GM23338 (cell line): ENCODE measurements at regions not wholly inside any gene's neighbourhood (a gene's known extent, or its start where the extent isn't known, plus 50 kb on each side); places are given as distances from the start of the nearest gene placed in this dataset.

Source experiments
- ATAC-seq: fragments of 200-7000 bp; cut with Tn5 transposase; 3 replicates; pipeline ENCODE4 v1.9.1; 2020
- DNase-seq: peaks from one replicate; pipeline ENCODE4 v3.0.0-alpha.2; 2015; ENCODE audit warnings: low spot score
- H2AFZ ChIP-seq: fragments of 200-600 bp; sonication (generic); 2 replicates; pipeline ENCODE4 v1.8.0; 2016; ENCODE audit warnings: antibody characterized with exemption, mild to moderate bottlenecking, moderate library complexity
- H3F3A ChIP-seq: fragments of 200-600 bp; sonication (generic); replicated peaks from 2 replicates; pipeline ENCODE4 v1.8.0; 2017; ENCODE audit warnings: antibody characterized with exemption, mixed run types, low read depth
- H3K27ac ChIP-seq: fragments of 200-600 bp; sonication (generic); 2 replicates; pipeline ENCODE4 v1.6.1; 2016; ENCODE audit warnings: low read depth
- H3K27me3 ChIP-seq: fragments of 200-600 bp; sonication (generic); 2 replicates; pipeline ENCODE4 v1.8.0; 2016; ENCODE audit warnings: mild to moderate bottlenecking, mixed run types, moderate library complexity; ENCODE audit not compliant: insufficient read depth
- H3K36me3 ChIP-seq: fragments of 200-600 bp; sonication (generic); 2 replicates; pipeline ENCODE4 v1.8.0; 2016; ENCODE audit warnings: mild to moderate bottlenecking; ENCODE audit not compliant: insufficient read depth
- H3K4me1 ChIP-seq: fragments of 200-600 bp; sonication (generic); 2 replicates; pipeline ENCODE4 v1.8.0; 2016; ENCODE audit warnings: mild to moderate bottlenecking, moderate library complexity; ENCODE audit not compliant: insufficient read depth
- H3K4me2 ChIP-seq: fragments of 200-600 bp; sonication (generic); 2 replicates; pipeline ENCODE4 v1.7.1; 2017; ENCODE audit warnings: mixed run types
- H3K4me3 ChIP-seq: fragments of 200-600 bp; sonication (generic); 2 replicates; pipeline ENCODE4 v1.6.1; 2016; ENCODE audit warnings: mixed run types
- H3K79me2 ChIP-seq: fragments of 200-600 bp; sonication (generic); replicated peaks from 2 replicates; pipeline ENCODE4 v1.8.0; 2017; ENCODE audit warnings: mild to moderate bottlenecking; ENCODE audit not compliant: insufficient read depth
- H3K9me2 ChIP-seq: fragments of 200-600 bp; sonication (generic); 2 replicates; pipeline ENCODE4 v1.8.0; 2017; ENCODE audit not compliant: insufficient read depth
- H4K20me1 ChIP-seq: fragments of 200-600 bp; sonication (generic); replicated peaks from 2 replicates; pipeline ENCODE4 v1.8.0; 2017; ENCODE audit warnings: mild to moderate bottlenecking; ENCODE audit not compliant: insufficient read depth
- H3K27ac Mint-ChIP-seq: 2 replicates; pipeline ENCODE4 v1.8.0; 2020; ENCODE audit warnings: inconsistent platforms, mild to moderate bottlenecking, moderate library complexity, mixed read lengths
- H3K27me3 Mint-ChIP-seq: 3 replicates; pipeline ENCODE4 v1.8.0; 2022; ENCODE audit warnings: low read depth, mild to moderate bottlenecking, moderate library complexity, mixed read lengths, inconsistent platforms; ENCODE audit not compliant: insufficient read depth, poor library complexity
- H3K36me3 Mint-ChIP-seq: 3 replicates; pipeline ENCODE4 v1.8.0; 2021; ENCODE audit warnings: low read depth, mild to moderate bottlenecking, inconsistent platforms, moderate library complexity, mixed read lengths
- H3K4me1 Mint-ChIP-seq: 3 replicates; pipeline ENCODE4 v1.8.0; 2020; ENCODE audit warnings: mild to moderate bottlenecking, inconsistent platforms, mixed read lengths
- H3K4me3 Mint-ChIP-seq: 3 replicates; pipeline ENCODE4 v1.8.0; 2021; ENCODE audit warnings: moderate library complexity, mild to moderate bottlenecking, inconsistent platforms, mixed read lengths
- H3K9me3 Mint-ChIP-seq: 3 replicates; pipeline ENCODE4 v1.8.0; 2020; ENCODE audit warnings: moderate library complexity, mild to moderate bottlenecking, inconsistent platforms, mixed read lengths
- CREB1 ChIP-seq: fragments of 250-450 bp; sonication (Bioruptor Pico); IDR thresholded peaks from 2 replicates; pipeline ENCODE4 v1.5.0; 2020; ENCODE audit warnings: low read depth, mild to moderate bottlenecking, moderate library complexity
- CTCF ChIP-seq, 2 experiments: fragments of 200-600 bp in 1 of 2; sonication (generic) in 1 of 2; conservative IDR thresholded peaks; 2 replicates each; pipeline versions ENCODE4 v1.5.1 to v1.6.1; 2016 to 2017; ENCODE audit warnings: antibody characterized with exemption in 2 of 2, low read depth in 2 of 2, mild to moderate bottlenecking in 2 of 2, moderate library complexity in 1 of 2
- ETS1 ChIP-seq: IDR thresholded peaks from 2 replicates; pipeline ENCODE4 v1.6.1; 2016; ENCODE audit warnings: antibody characterized with exemption
- EZH2 ChIP-seq: fragments of 200-600 bp; sonication (generic); IDR thresholded peaks from one replicate; pipeline ENCODE4 v1.8.0; 2017; ENCODE audit warnings: antibody characterized with exemption, mild to moderate bottlenecking, low read depth; ENCODE audit not compliant: unreplicated experiment
- EZH2phosphoT487 ChIP-seq: fragments of 200-600 bp; sonication (generic); IDR thresholded peaks from one replicate; pipeline ENCODE4 v1.8.1; 2018; ENCODE audit warnings: antibody characterized with exemption; ENCODE audit not compliant: unreplicated experiment
- JUNB ChIP-seq: IDR thresholded peaks from one replicate; pipeline ENCODE4 v1.6.1; 2016; ENCODE audit warnings: antibody characterized with exemption; ENCODE audit not compliant: unreplicated experiment
- NANOG ChIP-seq: IDR thresholded peaks from 2 replicates; pipeline ENCODE4 v1.6.1; 2016; ENCODE audit warnings: antibody characterized with exemption, borderline replicate concordance
- POLR2AphosphoS5 ChIP-seq: IDR thresholded peaks from 2 replicates; pipeline ENCODE4 v1.6.1; 2016; ENCODE audit warnings: antibody characterized with exemption, low read depth
- REST ChIP-seq: IDR thresholded peaks from one replicate; pipeline ENCODE4 v1.6.1; 2018; ENCODE audit warnings: antibody characterized with exemption; ENCODE audit not compliant: unreplicated experiment
- STAT1 ChIP-seq: IDR thresholded peaks from one replicate; pipeline ENCODE4 v1.6.1; 2016; ENCODE audit warnings: antibody characterized with exemption; ENCODE audit not compliant: unreplicated experiment
- ZNF114 ChIP-seq: fragments of 250-450 bp; sonication (Bioruptor Pico); IDR thresholded peaks from 2 replicates; pipeline ENCODE4 v1.5.0; 2020; ENCODE audit warnings: mild to moderate bottlenecking, moderate library complexity
- ZNF331 ChIP-seq: fragments of 250-450 bp; sonication (Bioruptor Pico); IDR thresholded peaks from 2 replicates; pipeline ENCODE4 v1.5.0; 2020; ENCODE audit warnings: low read depth, mild to moderate bottlenecking, moderate library complexity
- ZNF462 ChIP-seq: fragments of 250-450 bp; sonication (Bioruptor Pico); IDR thresholded peaks from 2 replicates; pipeline ENCODE4 v1.5.0; 2020; ENCODE audit warnings: mild to moderate bottlenecking, moderate library complexity

- ATAC-seq (no peak), DNase-seq (no peak)
- Histone ChIP-seq H3K4me1 (no peaks in the 10 kb centered on the region), H3K4me3 (no peak overlapping the region), H3K79me2 (no peaks in the 10 kb centered on the region), H3F3A (no peaks in the 10 kb centered on the region), H3K27ac (no peak overlapping the region), H2AFZ (no peak overlapping the region), H3K9me2 (no peaks in the 10 kb centered on the region), H4K20me1 (no peaks in the 10 kb centered on the region), H3K36me3 (no peaks in the 10 kb centered on the region), H3K4me2 (no peak overlapping the region), H3K27me3 (no peaks in the 10 kb centered on the region)
- no peak overlapping the region for H3K27ac Mint-ChIP-seq
- no peaks in the 10 kb centered on the region for H3K36me3 Mint-ChIP-seq
- no peak overlapping the region for H3K4me3 Mint-ChIP-seq
- H3K27me3 Mint-ChIP-seq, result no peaks in the 10 kb centered on the region
- no peak for TF ChIP-seq EZH2phosphoT487
- no peak for TF ChIP-seq REST
- no peak for TF ChIP-seq STAT1
- TF ChIP-seq ZNF331 (CRISPR knock-in tag), result no peak
- no peak for TF ChIP-seq ETS1
- no peak for TF ChIP-seq CREB1
- TF ChIP-seq CTCF (conservative IDR thresholded peaks at IDR 0.05; ENCODE audit: low read depth in 2 of 2), result no peak
- TF ChIP-seq EZH2, result no peak
- no peak for TF ChIP-seq POLR2AphosphoS5
- no peak for TF ChIP-seq ZNF114 (CRISPR knock-in tag)
- no peak for TF ChIP-seq JUNB
- TF ChIP-seq NANOG, result no peak
- no peak for TF ChIP-seq ZNF462 (CRISPR knock-in tag)
- no peaks in the 10 kb centered on the region for H3K9me3 Mint-ChIP-seq
- H3K4me1 Mint-ChIP-seq, result no peaks in the 10 kb centered on the region
Measured at GRCh38 chrX:69045616-69046345, 119.5 kb downstream of the PJA1 start.
